ENCODE measurements at regions not wholly inside any gene's neighbourhood (a gene's known extent, or its start where the extent isn't known, plus 50 kb on each side); places are given as distances from the start of the nearest gene placed in this dataset.

GRCh38 chr14:104318558-104319490, 180.4 kb downstream of the KIF26A start:
- no peak for TF ChIP-seq CTCF (IDR thresholded peaks at IDR 0.05; ENCODE audit: unreplicated experiment)
- no peaks in the 10 kb centered on the region for H3K9me3 Mint-ChIP-seq (ENCODE audit: unreplicated experiment)
- H3K4me1 Mint-ChIP-seq (ENCODE audit: unreplicated experiment): no peaks in the 10 kb centered on the region
- no peak overlapping the region for H3K4me3 Mint-ChIP-seq (ENCODE audit: unreplicated experiment)
- peaks cover 2% of the 10 kb centered on the region for H3K27me3 Mint-ChIP-seq (ENCODE audit: unreplicated experiment)
- no peaks in the 10 kb centered on the region for H3K36me3 Mint-ChIP-seq (ENCODE audit: low read depth, unreplicated experiment)
- H3K27ac Mint-ChIP-seq (ENCODE audit: unreplicated experiment): no peak overlapping the region
- DNase-seq (ENCODE audit: low spot score): peak; percentile 3

GRCh38 chr14:104319491-104320241, 181.3 kb downstream of the KIF26A start:
- H3K36me3 Mint-ChIP-seq (ENCODE audit: low read depth, unreplicated experiment): no peaks in the 10 kb centered on the region
- H3K27me3 Mint-ChIP-seq (ENCODE audit: unreplicated experiment): peaks cover 2% of the 10 kb centered on the region

DNA sequence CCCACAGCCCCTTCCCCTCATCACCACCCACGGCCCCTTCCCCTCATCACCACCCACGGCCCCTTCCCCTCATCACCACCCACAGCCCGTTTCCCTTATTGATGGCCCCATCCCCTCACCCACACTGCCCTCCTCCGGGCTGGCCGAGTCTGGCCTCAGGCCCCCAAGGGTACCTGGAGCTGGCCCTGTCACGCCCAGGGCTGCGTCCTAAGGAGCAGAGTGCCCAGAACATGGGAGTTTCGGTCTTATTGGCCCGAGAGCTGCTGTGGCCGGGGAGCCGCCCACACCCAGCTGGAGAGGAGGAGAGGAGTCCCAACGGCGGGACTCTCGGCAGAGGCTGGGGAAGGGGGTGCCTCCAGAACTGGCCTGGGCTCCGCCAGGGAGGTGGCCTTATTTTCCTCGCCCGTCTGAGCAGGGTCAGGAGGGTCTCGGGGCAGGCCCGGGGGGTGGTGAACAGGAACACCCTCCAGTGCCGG, 182.3 kb downstream of the KIF26A start:
- peak; percentile 2 for DNase-seq (ENCODE audit: low spot score)
- H3K27ac Mint-ChIP-seq (ENCODE audit: unreplicated experiment): no peak overlapping the region
- no peak overlapping the region for H3K4me3 Mint-ChIP-seq (ENCODE audit: unreplicated experiment)
- no peaks in the 10 kb centered on the region for H3K9me3 Mint-ChIP-seq (ENCODE audit: unreplicated experiment)
- H3K36me3 Mint-ChIP-seq (ENCODE audit: low read depth, unreplicated experiment): no peaks in the 10 kb centered on the region
- no peak for TF ChIP-seq CTCF (IDR thresholded peaks at IDR 0.05; ENCODE audit: unreplicated experiment)
- no peaks in the 10 kb centered on the region for H3K4me1 Mint-ChIP-seq (ENCODE audit: unreplicated experiment)
- H3K27me3 Mint-ChIP-seq (ENCODE audit: unreplicated experiment): peaks cover 2% of the 10 kb centered on the region

More at GRCh38 chr14:104319491-104320241, 181.3 kb downstream of the KIF26A start:
- Mint-ChIP-seq H3K9me3 (ENCODE audit: unreplicated experiment) (no peaks in the 10 kb centered on the region), H3K27ac (ENCODE audit: unreplicated experiment) (no peak overlapping the region), H3K4me1 (ENCODE audit: unreplicated experiment) (no peaks in the 10 kb centered on the region), H3K4me3 (ENCODE audit: unreplicated experiment) (no peak overlapping the region)
- peak; percentile 2 for DNase-seq (ENCODE audit: low spot score)
- no peak for TF ChIP-seq CTCF (IDR thresholded peaks at IDR 0.05; ENCODE audit: unreplicated experiment)

GRCh38 chr14:104321088-104321801, 182.9 kb downstream of the KIF26A start:
- no peak for TF ChIP-seq CTCF (IDR thresholded peaks at IDR 0.05; ENCODE audit: unreplicated experiment)
- no peak overlapping the region for H3K27ac Mint-ChIP-seq (ENCODE audit: unreplicated experiment)
- H3K27me3 Mint-ChIP-seq (ENCODE audit: unreplicated experiment): peaks cover 2% of the 10 kb centered on the region
- DNase-seq (ENCODE audit: low spot score): peak; percentile 1
- no peaks in the 10 kb centered on the region for H3K4me1 Mint-ChIP-seq (ENCODE audit: unreplicated experiment)
- H3K4me3 Mint-ChIP-seq (ENCODE audit: unreplicated experiment): no peak overlapping the region
- H3K36me3 Mint-ChIP-seq (ENCODE audit: low read depth, unreplicated experiment): no peaks in the 10 kb centered on the region
- H3K9me3 Mint-ChIP-seq (ENCODE audit: unreplicated experiment): no peaks in the 10 kb centered on the region

Measured in endothelial cell (in vitro differentiated cells).